HS-27A (cell line): ENCODE measurements at regions not wholly inside any gene's neighbourhood (a gene's known extent, or its start where the extent isn't known, plus 50 kb on each side); places are given as distances from the start of the nearest gene placed in this dataset.

Experiments
- DNase-seq: peaks from one replicate; pipeline ENCODE4 v3.0.0-alpha.2; 2012; ENCODE audit warnings: low read depth, missing footprints

DNA sequence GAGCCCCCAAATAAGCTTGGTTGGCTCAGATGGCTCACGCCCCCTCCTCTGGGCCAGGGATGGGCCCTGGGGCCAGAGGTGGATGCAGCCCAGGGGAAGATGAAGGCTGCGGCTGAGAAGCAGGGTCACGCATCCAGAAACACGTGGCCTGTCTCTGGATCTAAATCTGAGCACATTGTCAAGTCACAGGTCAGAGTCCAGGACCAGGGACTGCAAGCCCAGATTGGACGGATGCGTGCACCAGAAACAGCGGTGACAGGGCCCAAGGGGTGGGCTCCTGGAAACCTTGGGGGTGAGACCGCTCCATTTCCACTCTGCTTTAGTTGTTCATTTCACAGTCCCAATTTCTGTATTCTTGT lies 226.2 kb downstream of the ACKR3 start:
- DNase-seq = no peak

GRCh38 chr2:236796236-236796635 lies 226.6 kb downstream of the ACKR3 start:
- no peak for DNase-seq

DNA sequence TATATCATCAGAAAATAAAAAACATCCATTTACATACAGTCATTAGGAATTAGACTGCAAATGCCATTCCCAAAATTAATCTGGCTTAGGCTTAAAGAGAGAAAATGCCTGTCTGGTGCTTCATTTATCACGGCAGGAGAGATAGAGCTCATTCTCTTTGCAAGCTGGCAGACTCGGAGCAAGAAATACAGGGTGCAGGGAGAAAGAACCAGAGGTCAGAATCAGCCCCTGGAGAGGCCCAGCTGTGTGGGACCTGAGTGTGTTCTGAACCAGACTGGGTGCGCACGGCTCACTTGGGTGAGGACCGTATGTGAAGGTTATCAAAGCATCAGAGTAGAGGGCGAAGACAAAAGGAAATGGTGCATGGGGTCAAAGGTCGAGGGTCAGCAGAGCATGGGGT lies 227.8 kb downstream of the ACKR3 start:
- DNase-seq = no peak

DNA sequence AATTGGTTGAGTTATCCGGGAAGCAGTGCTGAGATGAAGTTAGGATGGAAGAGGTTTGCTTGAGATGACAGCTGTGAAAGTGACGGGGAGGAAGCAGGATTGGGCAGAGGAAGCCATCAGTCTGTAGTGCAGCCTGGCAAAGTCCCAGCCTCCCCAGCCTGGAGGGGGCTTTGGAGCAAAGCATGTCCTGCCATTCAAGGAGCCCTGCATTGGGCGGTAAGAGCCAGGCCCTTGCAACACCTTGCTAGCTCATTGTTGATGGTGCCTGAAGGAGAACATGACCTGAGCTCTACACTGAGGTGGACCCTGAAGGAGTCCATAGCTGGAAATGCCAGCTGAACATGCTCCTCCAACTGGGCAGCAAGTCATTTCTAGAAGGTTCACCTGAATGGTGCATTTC lies 228.9 kb downstream of the ACKR3 start:
- DNase-seq = no peak

GRCh38 chr2:236799391-236800026 lies 229.9 kb downstream of the ACKR3 start:
- DNase-seq = no peak

- DNase-seq = no peak
Measured at GRCh38 chr2:236802862-236803261, 233.2 kb downstream of the ACKR3 start.

GRCh38 chr2:236803621-236804020 lies 234.0 kb downstream of the ACKR3 start:
- no peak for DNase-seq

GRCh38 chr2:236805800-236806531 lies 236.3 kb downstream of the ACKR3 start:
- DNase-seq = no peak

- no peak for DNase-seq
Measured at GRCh38 chr2:236809716-236810115, 240.1 kb downstream of the ACKR3 start.

DNA sequence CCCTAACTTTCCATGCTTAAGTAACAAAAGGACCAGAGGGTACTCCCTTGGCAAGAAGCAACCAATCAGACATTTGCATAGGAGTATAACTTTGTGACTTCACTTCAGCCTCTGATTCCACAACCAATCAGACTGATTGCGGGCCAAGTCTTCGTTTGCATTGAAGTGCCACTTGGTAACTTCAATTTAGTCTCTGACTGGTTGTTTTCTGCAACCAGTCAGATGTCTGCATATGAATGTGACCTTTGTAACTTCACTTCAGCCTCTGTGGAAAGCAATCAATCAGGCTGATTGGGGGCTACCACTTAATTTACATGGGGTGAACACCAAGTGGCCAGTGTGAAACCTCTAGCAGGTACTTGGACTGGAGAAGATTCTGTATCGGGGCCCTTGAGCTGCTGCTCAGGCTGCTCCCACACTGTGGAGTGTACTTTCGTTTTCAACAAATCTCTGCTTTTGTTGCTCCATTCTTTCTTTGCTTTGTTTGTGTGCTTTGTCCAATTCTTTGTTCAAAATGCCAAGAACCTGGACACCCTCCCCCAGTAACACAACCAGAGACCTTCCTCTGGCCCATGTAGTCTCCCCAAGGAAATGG lies 241.5 kb downstream of the ACKR3 start:
- no peak for DNase-seq

GRCh38 chr2:236813766-236814165 lies 244.1 kb downstream of the ACKR3 start:
- no peak for DNase-seq

- no peak for DNase-seq
Measured at GRCh38 chr2:236814593-236814992, 245.0 kb downstream of the ACKR3 start.

GRCh38 chr2:236815746-236816145 lies 246.1 kb downstream of the ACKR3 start:
- DNase-seq = no peak

DNA sequence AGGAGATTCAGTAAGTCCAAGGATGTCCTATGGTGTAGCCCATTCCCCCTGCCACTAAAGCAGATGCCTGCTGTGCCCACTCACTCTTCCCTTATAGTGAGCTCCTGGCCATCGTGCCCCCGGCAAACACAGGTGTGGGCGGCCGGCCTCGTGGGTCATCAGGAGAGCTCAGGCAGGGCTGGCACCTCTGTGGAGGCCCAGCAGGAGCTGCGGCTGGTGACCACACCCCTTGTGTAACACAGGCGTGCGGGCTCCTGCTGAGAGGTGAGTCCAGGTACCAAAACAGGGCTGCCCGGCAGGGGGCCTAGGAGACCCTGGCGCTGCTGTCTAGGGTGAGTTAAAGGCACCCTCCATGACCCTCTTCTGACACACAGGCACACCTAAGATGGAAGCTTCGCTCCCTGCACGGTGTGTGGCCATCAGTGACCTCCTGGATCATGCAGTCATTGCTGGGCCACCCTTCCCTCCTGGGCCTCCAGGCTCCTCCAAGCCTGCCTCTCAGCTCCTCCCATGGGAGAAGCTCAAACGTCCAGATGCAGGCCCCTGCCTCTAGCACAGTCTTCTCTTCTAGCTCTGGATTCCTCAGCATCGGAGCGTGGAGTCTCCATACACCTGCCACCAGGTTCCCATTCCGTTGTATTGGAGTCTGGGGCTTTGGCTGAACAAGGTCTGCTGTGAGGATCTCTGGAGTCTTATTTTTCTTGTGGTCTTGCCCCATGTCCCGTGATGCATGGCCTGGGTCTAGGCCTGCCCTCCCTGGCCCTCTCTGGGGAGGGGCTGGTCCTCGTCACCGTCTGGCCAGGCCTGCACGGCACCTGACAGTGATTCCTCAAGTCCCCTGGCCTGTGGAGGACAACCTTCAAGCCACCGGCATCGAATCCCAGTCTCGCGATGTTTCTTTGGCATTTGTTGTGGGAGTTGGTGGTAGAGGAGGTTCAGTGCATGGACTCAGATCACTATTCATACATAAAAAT lies 246.9 kb downstream of the ACKR3 start:
- no peak for DNase-seq

DNA sequence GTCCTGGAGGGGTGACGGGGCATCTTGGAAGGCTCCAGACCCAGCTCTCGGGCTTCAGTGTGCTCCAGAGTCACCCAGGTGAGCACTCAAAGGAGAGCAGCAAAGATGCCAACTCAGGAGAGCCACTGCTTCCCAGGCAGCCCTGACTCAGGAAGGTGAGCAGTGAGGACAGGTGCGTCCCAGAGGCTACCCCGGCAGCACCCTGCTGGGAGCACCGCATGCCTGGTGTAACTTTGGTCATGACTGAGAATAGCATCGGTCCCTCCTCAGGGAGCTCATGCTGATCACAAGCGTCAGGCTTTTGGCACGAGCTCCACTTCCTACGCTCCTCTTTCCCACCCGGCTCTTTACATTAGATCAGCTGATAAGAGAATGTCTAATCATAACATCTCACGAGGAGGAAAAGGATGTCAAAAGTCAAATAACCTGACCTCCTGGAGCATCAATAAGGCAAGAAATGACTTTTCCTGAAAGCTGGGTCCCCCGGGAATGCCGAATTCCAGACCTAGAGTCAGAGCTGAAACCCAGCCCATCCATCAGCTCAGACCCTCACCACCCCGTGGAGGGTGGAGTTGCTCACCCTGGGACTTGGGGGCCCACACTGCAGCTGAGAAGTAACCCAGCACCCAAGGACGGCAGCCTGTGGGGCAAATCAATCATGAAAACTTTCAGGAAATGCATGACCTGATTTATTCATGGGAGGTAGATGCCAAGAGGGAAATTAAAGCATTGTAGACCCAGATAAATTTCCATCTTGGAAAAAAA lies 248.8 kb downstream of the ACKR3 start:
- DNase-seq = no peak

GRCh38 chr2:236819275-236820002 lies 249.8 kb downstream of the ACKR3 start:
- DNase-seq = no peak

- no peak for DNase-seq
Measured at GRCh38 chr2:236820763-236821344, 251.2 kb downstream of the ACKR3 start.

DNA sequence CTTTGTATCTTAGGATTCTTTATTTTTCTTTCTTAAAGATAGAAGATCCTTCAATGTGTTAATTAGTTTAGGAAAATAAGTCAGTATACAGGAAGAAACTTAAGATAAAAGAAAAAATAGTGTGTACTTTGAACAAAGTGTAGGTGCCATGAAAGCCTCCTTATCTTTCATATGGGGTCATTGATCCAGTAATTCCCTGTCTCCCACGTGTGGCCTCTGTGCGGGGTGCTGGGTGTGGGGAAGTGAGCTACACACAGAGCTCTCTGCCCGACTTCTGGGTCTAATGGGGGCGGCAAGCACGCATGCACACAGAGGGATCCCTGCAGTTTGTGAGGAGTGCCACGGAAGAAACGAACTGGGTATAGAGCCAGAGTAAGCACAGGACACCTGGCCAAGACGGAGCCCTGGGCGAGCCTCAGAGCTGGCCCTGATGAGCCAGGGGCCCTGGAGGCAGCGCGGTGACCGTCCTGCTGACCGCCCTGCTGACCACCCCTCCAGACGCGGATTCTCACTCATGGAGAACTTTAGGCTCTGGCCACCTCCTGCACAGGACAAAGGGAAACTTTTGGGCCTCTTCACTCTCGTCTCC lies 253.5 kb downstream of the ACKR3 start:
- DNase-seq = no peak

GRCh38 chr2:236823963-236824362 lies 254.3 kb downstream of the ACKR3 start:
- DNase-seq = no peak

- no peak for DNase-seq
Measured at GRCh38 chr2:236824836-236825235, 255.2 kb downstream of the ACKR3 start.
